ENCODE measurements at regions not wholly inside any gene's neighbourhood (a gene's known extent, or its start where the extent isn't known, plus 50 kb on each side); places are given as distances from the start of the nearest gene placed in this dataset.

- TF ChIP-seq CTCF (IDR thresholded peaks at IDR 0.05): no peak
- TF ChIP-seq POLR2A (IDR thresholded peaks at IDR 0.05): no peak
Measured at GRCh38 chr15:29570121-29570947, 251.9 kb downstream of the TJP1 start.
